ENCODE measurements at regions not wholly inside any gene's neighbourhood (a gene's known extent, or its start where the extent isn't known, plus 50 kb on each side); places are given as distances from the start of the nearest gene placed in this dataset.

- Histone ChIP-seq H3K27me3 (ENCODE audit: control insufficient read depth in 2 of 2, insufficient read depth in 2 of 2, low read length in 2 of 2) (no peaks in the 10 kb centered on the region), H3K79me2 (ENCODE audit: control insufficient read depth, insufficient read depth, low read length) (no peaks in the 10 kb centered on the region), H3K36me3 (ENCODE audit: control insufficient read depth in 2 of 2, extremely low read depth in 1 of 2, insufficient read depth in 2 of 2, low read length in 2 of 2) (no peaks in the 10 kb centered on the region), H3K27ac (ENCODE audit: insufficient read depth, low read depth, low read length) (no peak overlapping the region), H3K9ac (replicated peaks; ENCODE audit: extremely low read depth, insufficient read depth, low read length) (no peak overlapping the region), H3K4me3 (replicated peaks in 1 of 3; ENCODE audit: insufficient read depth in 1 of 3, low read depth in 1 of 3, low read length in 3 of 3) (no peak overlapping the region), H3K4me2 (ENCODE audit: insufficient read depth, low read length) (no peak overlapping the region), H3K9me1 (replicated peaks; ENCODE audit: control insufficient read depth, extremely low read depth, insufficient read depth, low read length) (no peaks in the 10 kb centered on the region), H3K4me1 (ENCODE audit: control insufficient read depth, extremely low read depth, insufficient read depth, low read length) (no peaks in the 10 kb centered on the region), H4K20me1 (replicated peaks; ENCODE audit: control insufficient read depth, extremely low read depth, insufficient read depth, low read length) (no peaks in the 10 kb centered on the region), H2AFZ (ENCODE audit: low read depth, low read length) (no peak overlapping the region), H3K9me3 (replicated peaks; ENCODE audit: control insufficient read depth, insufficient read depth, low read length) (no peaks in the 10 kb centered on the region)
- CTCF ChIA-PET: no interaction called here
- FAIRE-seq (no peak), DNase-seq (ENCODE audit: low read depth, low spot score) (no peak)
- TF ChIP-seq EZH2 (IDR thresholded peaks at IDR 0.05; ENCODE audit: borderline replicate concordance, low read depth, low read length, severe bottlenecking) (no peak), CTCF (IDR thresholded peaks at IDR 0.05; ENCODE audit: extremely low read depth in 1 of 2, insufficient read depth in 1 of 2, low read depth in 1 of 2, low read length in 2 of 2) (no peak), MAX (IDR thresholded peaks at IDR 0.05; ENCODE audit: insufficient read depth, insufficient read length) (no peak), JUN (IDR thresholded peaks at IDR 0.05; ENCODE audit: borderline replicate concordance, insufficient read depth, insufficient read length, low read depth) (no peak), MYC (IDR thresholded peaks at IDR 0.05; ENCODE audit: low read depth, low read length) (no peak), GATA2 (IDR thresholded peaks at IDR 0.05; ENCODE audit: insufficient read depth, insufficient read length, low read depth, low read length) (no peak), POLR2A (IDR thresholded peaks at IDR 0.05; ENCODE audit: low read depth, low read length) (no peak), FOS (IDR thresholded peaks at IDR 0.05; ENCODE audit: borderline replicate concordance, insufficient read depth, low read length) (no peak), POLR2AphosphoS5 (IDR thresholded peaks at IDR 0.05; ENCODE audit: insufficient read depth, low read depth, low read length) (no peak)
- POLR2A ChIA-PET: no interaction called here
- no TSS peak for BruUV-seq (replicated peaks)
- dilution Hi-C loops (cut with MboI; ENCODE audit: extremely low pct_ligation_motif_present, low sequenced_read_pairs) (no loop called here), intact Hi-C loops (cut with micrococcal nuclease) (no loop called here)
Measured at GRCh38 chr3:87062685-87063084, 71.7 kb upstream of the VGLL3 start.
